Aorta (tissue), 5 donors: ENCODE measurements at regions not wholly inside any gene's neighbourhood (a gene's known extent, or its start where the extent isn't known, plus 50 kb on each side); places are given as distances from the start of the nearest gene placed in this dataset.
A peak's percentile ranks its signal among the peaks of the same experiment; 100 is the strongest.
"Not testable (repeated sequence)": the region's sequence is repeated elsewhere in the genome, so short reads cannot be mapped to it uniquely, and the experiment has no call there.

Experiments used
- ATAC-seq: fragments of 200-7000 bp; cut with Tn5 transposase; one replicate; pipeline ENCODE4 v1.9.1; 2022; ENCODE audit warnings: moderate library complexity; ENCODE audit not compliant: low FRiP score
- DNase-seq, 2 donors: peaks; one replicate each; pipeline ENCODE4 v3.0.0-alpha.2; 2020
- H3K27ac ChIP-seq, 2 donors: one replicate each; pipeline ENCODE4 v1.5.1; 2013; ENCODE audit warnings: low read length in 2 of 2, mild to moderate bottlenecking in 2 of 2, moderate library complexity in 2 of 2, control low read depth in 1 of 2, inconsistent platforms in 1 of 2, low read depth in 1 of 2
- H3K27me3 ChIP-seq, 2 donors: one replicate each; pipeline ENCODE4 v1.6.1; 2013; ENCODE audit warnings: control low read depth in 1 of 2, low read length in 1 of 2, mild to moderate bottlenecking in 1 of 2, moderate library complexity in 1 of 2; ENCODE audit not compliant: insufficient read depth in 2 of 2, control insufficient read depth in 1 of 2
- H3K36me3 ChIP-seq, 2 donors: one replicate each; pipeline ENCODE4 v1.6.1; 2013; ENCODE audit warnings: control low read depth in 1 of 2, low read length in 1 of 2, mild to moderate bottlenecking in 1 of 2; ENCODE audit not compliant: insufficient read depth in 2 of 2, control insufficient read depth in 1 of 2
- H3K4me1 ChIP-seq, 2 donors: one replicate each; pipeline ENCODE4 v1.6.1; 2013; ENCODE audit warnings: low read length in 2 of 2, control low read depth in 1 of 2, mild to moderate bottlenecking in 1 of 2, moderate library complexity in 1 of 2; ENCODE audit not compliant: insufficient read depth in 2 of 2, control insufficient read depth in 1 of 2
- H3K4me3 ChIP-seq, 2 donors: one replicate each; pipeline ENCODE4 v1.5.1; 2013; ENCODE audit warnings: low read length in 2 of 2, control low read depth in 1 of 2, mild to moderate bottlenecking in 1 of 2
- H3K9me3 ChIP-seq: one replicate; pipeline ENCODE4 v1.6.1; 2013; ENCODE audit warnings: mild to moderate bottlenecking, low read length; ENCODE audit not compliant: control insufficient read depth
- WGBS, 2 donors: extraction: QIAGEN DNeasy Blood & Tissue Kit; methylation state at CpG; one replicate each; pipeline ENCODE4 v1.1.7; 2013; 5-methylcytosine and 5-hydroxymethylcytosine counted together
- intact Hi-C, 2 donors: fragments of 100-400 bp; cut with DNase I; formaldehyde crosslinking; loops; one replicate each; pipeline versions ENCODE4 v1.14.2 to v1.15.0; 2022
- donor health status: healthy with polysubstance abuse.
- donor health status: Bipolar disorder and iron deficiency.
- donor health status: DM: no; HTN: no; CAD: no.
- donor health status: DM: no; HTN: no; CAD: no.
- donor health status: DM: yes; HTN: yes; CAD: no.

- no peaks in the 10 kb centered on the region for H3K36me3 ChIP-seq
- H3K27me3 ChIP-seq = no peaks in the 10 kb centered on the region
- intact Hi-C loops = no loop called here
- H3K9me3 ChIP-seq = no peaks in the 10 kb centered on the region
- DNase-seq (no peak), ATAC-seq (no peak)
- no peaks in the 10 kb centered on the region for H3K4me1 ChIP-seq
- no peak overlapping the region for H3K27ac ChIP-seq
- H3K4me3 ChIP-seq = no peak overlapping the region
- 26 to 30% methylated on average over 3 of the region's 3 CpGs for WGBS, 2 donors
Observed at GRCh38 chr6:112883095-112883494, 536.0 kb downstream of the RFPL4B start.

GRCh38 chr6:112886415-112886814 is 539.3 kb downstream of the RFPL4B start:
- Histone ChIP-seq H3K9me3 (no peaks in the 10 kb centered on the region), H3K36me3 (no peaks in the 10 kb centered on the region), H3K4me1 (no peaks in the 10 kb centered on the region), H3K27ac (no peak overlapping the region), H3K27me3 (no peaks in the 10 kb centered on the region), H3K4me3 (no peak overlapping the region)
- DNase-seq (no peak), ATAC-seq (no peak)
- WGBS, 2 donors = 78 to 85% methylated on average over 2 of the region's 2 CpGs
- intact Hi-C loops = no loop called here

GRCh38 chr6:112887424-112887823 is 540.3 kb downstream of the RFPL4B start:
- H3K27me3 ChIP-seq, ATAC-seq, H3K27ac ChIP-seq, H3K36me3 ChIP-seq, H3K4me1 ChIP-seq, H3K4me3 ChIP-seq, H3K9me3 ChIP-seq, DNase-seq, intact Hi-C loops: not testable (repeated sequence)
- WGBS, 2 donors = 94 to 98% methylated on average over 3 to 4 of the region's 4 CpGs

- 89 to 90% methylated on average over 3 of the region's 3 CpGs for WGBS, 2 donors
- intact Hi-C loops = no loop called here
- H3K4me1 ChIP-seq = no peaks in the 10 kb centered on the region
- ATAC-seq = no peak
- no peak overlapping the region for H3K4me3 ChIP-seq
- H3K27me3 ChIP-seq = no peaks in the 10 kb centered on the region
- no peak overlapping the region for H3K27ac ChIP-seq
- no peak for DNase-seq
- H3K9me3 ChIP-seq = no peaks in the 10 kb centered on the region
- no peaks in the 10 kb centered on the region for H3K36me3 ChIP-seq
Observed at GRCh38 chr6:112899541-112899940, 552.4 kb downstream of the RFPL4B start.

GRCh38 chr6:112903361-112903760 is 556.2 kb downstream of the RFPL4B start:
- DNase-seq (no peak), ATAC-seq (no peak)
- Histone ChIP-seq H3K27ac (no peak overlapping the region), H3K4me1 (no peaks in the 10 kb centered on the region), H3K27me3 (no peaks in the 10 kb centered on the region), H3K9me3 (no peaks in the 10 kb centered on the region), H3K36me3 (no peaks in the 10 kb centered on the region), H3K4me3 (no peak overlapping the region)
- 97% methylated on average over 2 of the region's 2 CpGs for WGBS, 2 donors
- intact Hi-C loops = no loop called here

- H3K36me3 ChIP-seq = no peaks in the 10 kb centered on the region
- WGBS, 2 donors = 3 to 4% methylated on average over 1 of the region's 1 CpG
- H3K4me1 ChIP-seq = no peaks in the 10 kb centered on the region
- intact Hi-C loops = no loop called here
- H3K27me3 ChIP-seq = no peaks in the 10 kb centered on the region
- no peak overlapping the region for H3K27ac ChIP-seq
- H3K4me3 ChIP-seq = no peak overlapping the region
- no peaks in the 10 kb centered on the region for H3K9me3 ChIP-seq
- ATAC-seq (peak; percentile 46), DNase-seq (no peak)
Observed at GRCh38 chr6:112906726-112907125, 559.6 kb downstream of the RFPL4B start.

GRCh38 chr6:112909781-112910180 is 562.7 kb downstream of the RFPL4B start:
- intact Hi-C loops = no loop called here
- DNase-seq (no peak), ATAC-seq (no peak)
- H3K27ac ChIP-seq = no peak overlapping the region
- H3K9me3 ChIP-seq = no peaks in the 10 kb centered on the region
- H3K4me1 ChIP-seq = no peaks in the 10 kb centered on the region
- H3K27me3 ChIP-seq = no peaks in the 10 kb centered on the region
- H3K36me3 ChIP-seq = no peaks in the 10 kb centered on the region
- no peak overlapping the region for H3K4me3 ChIP-seq

- H3K9me3 ChIP-seq = no peaks in the 10 kb centered on the region
- ATAC-seq = no peak
- no peaks in the 10 kb centered on the region for H3K36me3 ChIP-seq
- no peak for DNase-seq
- H3K4me3 ChIP-seq = no peak overlapping the region
- intact Hi-C loops = no loop called here
- WGBS, 2 donors = 42 to 45% methylated on average over 2 of the region's 2 CpGs
- H3K27ac ChIP-seq = no peak overlapping the region
- H3K4me1 ChIP-seq = no peaks in the 10 kb centered on the region
- no peaks in the 10 kb centered on the region for H3K27me3 ChIP-seq
Observed at GRCh38 chr6:112910256-112910655, 563.1 kb downstream of the RFPL4B start.

- no peaks in the 10 kb centered on the region for H3K9me3 ChIP-seq
Observed at GRCh38 chr6:112911959-112912358, 564.8 kb downstream of the RFPL4B start.

More at GRCh38 chr6:112911959-112912358, 564.8 kb downstream of the RFPL4B start:
- peak; percentile 36 for ATAC-seq
- DNase-seq = no peak
- Histone ChIP-seq H3K27ac (no peak overlapping the region), H3K36me3 (no peaks in the 10 kb centered on the region), H3K4me3 (no peak overlapping the region), H3K27me3 (no peaks in the 10 kb centered on the region), H3K4me1 (no peaks in the 10 kb centered on the region)
- WGBS, 2 donors = 85 to 89% methylated on average over 3 of the region's 3 CpGs
- intact Hi-C loops = no loop called here
